Prostate gland (tissue), 2 donors: ENCODE measurements at regions not wholly inside any gene's neighbourhood (a gene's known extent, or its start where the extent isn't known, plus 50 kb on each side); places are given as distances from the start of the nearest gene placed in this dataset.

Source experiments
- POLR2A ChIP-seq: fragments of 450-650 bp; IDR thresholded peaks from one replicate; pipeline ENCODE4 v1.6.1; 2016; ENCODE audit warnings: antibody characterized with exemption, mild to moderate bottlenecking
- POLR2AphosphoS5 ChIP-seq: sonication (generic); formaldehyde crosslinking; IDR thresholded peaks from one replicate; pipeline ENCODE4 v1.6.1; 2017; ENCODE audit warnings: antibody characterized with exemption
- TF ChIP-seq, protein P1 (sequence below), 4 experiments: fragments of 200-600 bp in 2 of 4; fragments of 450-650 bp in 2 of 4; sonication (generic) in 2 of 4; IDR thresholded peaks; 1 replicate in 3 of 4; 2 replicates in 1 of 4; pipeline ENCODE4 v1.5.1; 2016 to 2019; ENCODE audit warnings: antibody characterized with exemption in 4 of 4, mild to moderate bottlenecking in 2 of 4, moderate library complexity in 2 of 4

DNA sequence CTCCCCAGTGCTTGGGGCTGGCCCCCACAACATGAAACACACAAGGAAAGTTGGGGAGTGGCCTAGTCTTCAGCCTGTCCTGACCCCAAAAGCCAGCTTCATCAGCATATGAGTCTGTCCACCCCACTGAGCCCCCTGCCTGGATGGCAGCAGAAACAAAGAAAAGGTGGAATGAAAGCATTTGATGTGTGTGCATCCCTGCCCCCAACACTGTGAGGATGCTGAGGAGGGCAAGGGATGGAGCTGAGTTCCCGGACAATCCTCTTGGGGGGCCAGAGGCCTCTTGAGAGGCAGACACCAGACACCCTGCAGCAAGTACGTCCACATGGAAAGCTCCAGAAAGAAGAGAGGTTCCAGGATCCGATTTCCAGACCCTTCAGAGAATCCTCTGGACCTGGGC is 113.5 kb upstream of the PPP1R26 start:
- TF ChIP-seq POLR2A (no peak), POLR2AphosphoS5 (no peak)
- TF ChIP-seq, protein P1, sequence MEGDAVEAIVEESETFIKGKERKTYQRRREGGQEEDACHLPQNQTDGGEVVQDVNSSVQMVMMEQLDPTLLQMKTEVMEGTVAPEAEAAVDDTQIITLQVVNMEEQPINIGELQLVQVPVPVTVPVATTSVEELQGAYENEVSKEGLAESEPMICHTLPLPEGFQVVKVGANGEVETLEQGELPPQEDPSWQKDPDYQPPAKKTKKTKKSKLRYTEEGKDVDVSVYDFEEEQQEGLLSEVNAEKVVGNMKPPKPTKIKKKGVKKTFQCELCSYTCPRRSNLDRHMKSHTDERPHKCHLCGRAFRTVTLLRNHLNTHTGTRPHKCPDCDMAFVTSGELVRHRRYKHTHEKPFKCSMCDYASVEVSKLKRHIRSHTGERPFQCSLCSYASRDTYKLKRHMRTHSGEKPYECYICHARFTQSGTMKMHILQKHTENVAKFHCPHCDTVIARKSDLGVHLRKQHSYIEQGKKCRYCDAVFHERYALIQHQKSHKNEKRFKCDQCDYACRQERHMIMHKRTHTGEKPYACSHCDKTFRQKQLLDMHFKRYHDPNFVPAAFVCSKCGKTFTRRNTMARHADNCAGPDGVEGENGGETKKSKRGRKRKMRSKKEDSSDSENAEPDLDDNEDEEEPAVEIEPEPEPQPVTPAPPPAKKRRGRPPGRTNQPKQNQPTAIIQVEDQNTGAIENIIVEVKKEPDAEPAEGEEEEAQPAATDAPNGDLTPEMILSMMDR (IDR thresholded peaks at IDR 0.05), result no peak
